ENCODE measurements at regions not wholly inside any gene's neighbourhood (a gene's known extent, or its start where the extent isn't known, plus 50 kb on each side); places are given as distances from the start of the nearest gene placed in this dataset.
"Not testable (repeated sequence)": the region's sequence is repeated elsewhere in the genome, so short reads cannot be mapped to it uniquely, and the experiment has no call there.

- H3K4me1 Mint-ChIP-seq = no peaks in the 10 kb centered on the region
- no peak overlapping the region for H3K4me3 Mint-ChIP-seq
- H3K27ac Mint-ChIP-seq = no peak overlapping the region
- ChIA-PET POLR2A (no interaction called here), CTCF (no interaction called here)
- no peaks in the 10 kb centered on the region for H3K36me3 Mint-ChIP-seq (ENCODE audit: low read depth)
- H3K27me3 Mint-ChIP-seq = no peaks in the 10 kb centered on the region
- no peak for DNase-seq
- H3K9me3 Mint-ChIP-seq = no peaks in the 10 kb centered on the region
These were observed 57.1 kb downstream of the GRIN2B start for GRCh38 chr12:13924286-13924685.

DNA sequence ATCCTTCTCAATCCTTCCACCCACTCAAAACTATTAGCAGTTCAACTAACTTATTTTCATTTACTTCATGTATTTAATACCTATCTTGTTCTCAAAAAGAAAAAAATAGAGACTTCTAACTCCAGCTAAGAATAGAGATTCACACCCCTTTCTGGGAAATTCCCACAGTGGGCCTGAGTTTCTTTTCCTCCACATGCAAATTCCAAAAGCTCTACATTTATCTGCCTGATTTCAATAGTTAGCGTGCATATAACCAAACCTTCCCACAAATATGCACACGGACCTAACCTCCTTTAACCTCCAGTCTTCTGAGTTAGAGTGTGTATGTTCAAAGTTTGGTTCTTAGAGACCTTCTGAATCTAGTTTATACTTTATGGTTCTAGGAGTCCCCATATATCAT lies 62.5 kb downstream of the GRIN2B start:
- H3K27me3 Mint-ChIP-seq = no peaks in the 10 kb centered on the region
- H3K9me3 Mint-ChIP-seq = no peaks in the 10 kb centered on the region
- ChIA-PET CTCF (no interaction called here), POLR2A (no interaction called here)
- no peak overlapping the region for H3K4me3 Mint-ChIP-seq
- no peaks in the 10 kb centered on the region for H3K4me1 Mint-ChIP-seq
- H3K27ac Mint-ChIP-seq = no peak overlapping the region
- no peak for DNase-seq
- H3K36me3 Mint-ChIP-seq (ENCODE audit: low read depth) = no peaks in the 10 kb centered on the region

DNA sequence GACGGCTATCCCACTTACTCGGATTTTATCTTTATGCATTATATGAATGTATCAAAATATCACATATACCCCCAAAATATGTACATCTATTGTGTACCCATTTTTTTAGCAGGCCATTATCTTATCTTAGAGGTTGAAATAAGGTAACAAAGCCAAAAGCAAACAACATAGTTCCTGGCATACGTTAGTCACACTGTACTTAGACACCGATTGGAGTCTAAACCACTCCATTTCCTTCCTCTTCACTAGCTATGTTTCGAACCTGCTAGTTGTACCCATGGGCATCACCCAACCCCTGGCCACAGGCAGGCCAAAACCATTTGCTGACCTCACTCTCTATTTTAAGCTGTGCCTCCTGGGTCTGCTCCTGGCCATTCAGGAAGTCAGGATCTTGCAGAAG lies 66.3 kb downstream of the GRIN2B start:
- no peaks in the 10 kb centered on the region for H3K27me3 Mint-ChIP-seq
- H3K9me3 Mint-ChIP-seq = no peaks in the 10 kb centered on the region
- H3K27ac Mint-ChIP-seq = no peak overlapping the region
- no peaks in the 10 kb centered on the region for H3K4me1 Mint-ChIP-seq
- POLR2A ChIA-PET = no interaction called here
- H3K4me3 Mint-ChIP-seq = no peak overlapping the region
- no peak for DNase-seq
- CTCF ChIA-PET = no interaction called here
- H3K36me3 Mint-ChIP-seq (ENCODE audit: low read depth) = no peaks in the 10 kb centered on the region

DNA sequence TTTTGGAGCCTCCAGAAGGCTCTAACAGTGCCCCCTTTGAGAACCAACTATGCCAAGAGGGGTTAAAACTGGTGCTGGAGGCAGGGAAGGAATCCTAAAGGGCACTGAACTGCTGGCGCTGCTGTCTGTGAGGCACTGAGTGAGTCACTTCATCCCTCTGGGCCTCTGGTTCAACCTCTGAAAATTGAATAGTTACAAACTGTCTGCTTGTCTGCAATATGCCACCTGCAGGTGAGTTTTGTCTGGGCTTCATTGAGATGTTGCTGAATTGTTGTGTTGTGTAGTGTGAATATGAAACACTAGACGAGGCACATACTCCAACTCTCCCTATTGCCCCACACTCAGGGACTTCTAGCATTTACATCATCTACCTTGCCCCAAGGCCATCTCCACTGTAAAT lies 68.0 kb downstream of the GRIN2B start:
- H3K36me3 Mint-ChIP-seq (ENCODE audit: low read depth) = no peaks in the 10 kb centered on the region
- CTCF ChIA-PET = no interaction called here
- POLR2A ChIA-PET = no interaction called here

DNA sequence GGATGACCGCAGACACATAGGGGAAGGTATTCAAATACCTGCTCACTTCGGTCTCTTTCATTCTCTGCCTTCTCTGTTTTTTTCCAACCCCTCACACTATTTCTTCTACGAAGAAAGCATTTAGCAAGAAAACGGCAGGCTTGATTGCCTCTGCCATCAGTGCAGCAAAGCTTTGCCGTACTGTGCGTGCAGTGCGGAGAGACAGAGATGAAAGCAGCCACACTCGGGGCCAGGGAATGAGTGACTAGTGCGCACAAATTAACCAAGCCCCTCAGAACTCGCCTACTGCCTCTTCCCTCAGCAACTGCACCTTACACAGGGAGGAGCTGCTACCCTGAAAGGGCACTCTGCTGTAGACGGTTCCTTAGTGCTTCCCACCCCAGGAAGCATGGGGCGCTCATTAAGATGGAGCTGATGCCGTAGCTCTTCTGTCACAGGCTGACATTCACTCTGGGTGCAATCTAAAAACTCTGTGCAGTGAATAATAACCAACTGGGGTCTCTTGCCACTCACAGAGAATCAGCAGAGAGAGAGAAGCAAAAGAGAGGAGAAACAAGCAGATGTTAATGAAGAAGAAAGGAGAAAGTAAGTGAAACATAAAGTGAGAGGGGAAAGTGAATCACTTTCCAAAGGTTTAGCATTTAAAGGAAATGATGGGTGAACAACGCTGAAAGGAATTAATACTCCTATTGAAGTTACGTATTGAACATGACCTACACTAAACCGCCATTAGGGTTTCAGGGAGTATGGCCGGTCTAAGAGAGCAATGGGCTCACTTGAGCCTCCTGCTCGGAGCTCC lies 69.4 kb downstream of the GRIN2B start:
- H3K9me3 Mint-ChIP-seq = no peaks in the 10 kb centered on the region
- ChIA-PET CTCF (no interaction called here), POLR2A (no interaction called here)
- no peak for DNase-seq
- no peaks in the 10 kb centered on the region for H3K36me3 Mint-ChIP-seq (ENCODE audit: low read depth)
- H3K4me1 Mint-ChIP-seq = no peaks in the 10 kb centered on the region
- H3K4me3 Mint-ChIP-seq = no peak overlapping the region
- no peaks in the 10 kb centered on the region for H3K27me3 Mint-ChIP-seq
- H3K27ac Mint-ChIP-seq = no peak overlapping the region

More for the DNA sequence above, 68.0 kb downstream of the GRIN2B start:
- Mint-ChIP-seq H3K4me3 (no peak overlapping the region), H3K4me1 (no peaks in the 10 kb centered on the region), H3K27ac (no peak overlapping the region), H3K9me3 (no peaks in the 10 kb centered on the region), H3K27me3 (no peaks in the 10 kb centered on the region)
- no peak for DNase-seq

DNA sequence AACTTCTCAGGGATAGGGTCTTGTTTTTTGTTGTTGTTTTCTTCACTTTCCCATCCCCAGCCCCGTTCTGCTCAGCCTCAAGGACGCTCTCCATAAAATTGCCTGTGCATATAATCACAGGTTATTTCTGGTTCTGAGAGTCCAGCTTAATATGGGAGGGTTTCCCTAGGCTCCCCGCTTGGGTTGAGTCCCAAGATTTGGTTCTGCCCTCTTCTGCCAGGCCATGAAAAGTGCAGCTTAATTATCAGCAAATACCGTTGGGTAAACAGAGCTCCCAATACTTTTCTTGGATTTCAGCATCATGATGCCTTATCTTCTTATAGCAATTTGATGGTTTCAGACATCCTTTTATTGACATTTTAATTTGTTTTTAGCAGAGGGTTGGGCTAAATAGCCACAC lies 75.6 kb downstream of the GRIN2B start:
- CTCF ChIA-PET = interaction anchor here (0.9 kb wide), 1 partner anchor 10 kb away, joined by 3 read pairs; no protein-coding TSS in a partner anchor
- no peak overlapping the region for H3K27ac Mint-ChIP-seq
- POLR2A ChIA-PET = no interaction called here

GRCh38 chr12:13900718-13901117 lies 80.7 kb downstream of the GRIN2B start:
- H3K27me3 Mint-ChIP-seq = peaks cover 3% of the 10 kb centered on the region
- ChIA-PET POLR2A (no interaction called here), CTCF (no interaction called here)
- no peak overlapping the region for H3K4me3 Mint-ChIP-seq
- H3K36me3 Mint-ChIP-seq (ENCODE audit: low read depth) = no peaks in the 10 kb centered on the region
- no peaks in the 10 kb centered on the region for H3K4me1 Mint-ChIP-seq
- H3K27ac Mint-ChIP-seq = no peak overlapping the region
- peaks cover 2% of the 10 kb centered on the region for H3K9me3 Mint-ChIP-seq
- DNase-seq = no peak

More for the DNA sequence above, 75.6 kb downstream of the GRIN2B start:
- H3K27me3 Mint-ChIP-seq = no peaks in the 10 kb centered on the region
- H3K9me3 Mint-ChIP-seq = peaks cover 2% of the 10 kb centered on the region
- no peaks in the 10 kb centered on the region for H3K36me3 Mint-ChIP-seq (ENCODE audit: low read depth)
- DNase-seq = no peak
- H3K4me1 Mint-ChIP-seq = no peaks in the 10 kb centered on the region
- H3K4me3 Mint-ChIP-seq = no peak overlapping the region

GRCh38 chr12:13898387-13898786 lies 83.0 kb downstream of the GRIN2B start:
- H3K4me1 Mint-ChIP-seq; H3K36me3 Mint-ChIP-seq (ENCODE audit: low read depth); DNase-seq; CTCF ChIA-PET; H3K27me3 Mint-ChIP-seq; H3K4me3 Mint-ChIP-seq; H3K27ac Mint-ChIP-seq; POLR2A ChIA-PET; H3K9me3 Mint-ChIP-seq: not testable (repeated sequence)

DNA sequence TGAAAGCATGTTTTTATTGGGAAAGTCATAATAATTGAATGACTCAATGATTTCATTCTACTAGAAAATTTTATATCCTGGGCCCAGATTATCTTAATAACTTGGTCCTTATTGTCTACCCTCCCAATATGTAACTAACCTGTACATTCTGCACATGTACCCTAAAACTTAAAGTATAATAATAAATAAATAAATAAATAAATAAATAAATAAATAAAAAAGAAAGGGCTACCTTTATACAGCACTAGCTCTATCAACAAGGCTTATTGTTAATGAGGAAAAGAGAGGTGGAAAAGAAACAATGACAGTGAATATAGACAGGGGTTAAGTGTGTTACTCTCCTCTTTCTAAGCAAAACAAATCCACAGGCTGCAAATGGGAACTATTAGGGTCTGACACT lies 83.6 kb downstream of the GRIN2B start:
- H3K27me3 Mint-ChIP-seq = peaks cover 3% of the 10 kb centered on the region
- no peaks in the 10 kb centered on the region for H3K9me3 Mint-ChIP-seq
- H3K4me3 Mint-ChIP-seq = no peak overlapping the region
- no peak overlapping the region for H3K27ac Mint-ChIP-seq
- H3K36me3 Mint-ChIP-seq (ENCODE audit: low read depth) = no peaks in the 10 kb centered on the region
- ChIA-PET POLR2A (no interaction called here), CTCF (no interaction called here)
- H3K4me1 Mint-ChIP-seq = no peaks in the 10 kb centered on the region
- no peak for DNase-seq

- CTCF ChIA-PET = interaction anchor here (0.9 kb wide), 1 partner anchor 9 kb away, joined by 3 read pairs; no protein-coding TSS in a partner anchor
- no peaks in the 10 kb centered on the region for H3K9me3 Mint-ChIP-seq
- no peaks in the 10 kb centered on the region for H3K36me3 Mint-ChIP-seq (ENCODE audit: low read depth)
- no peaks in the 10 kb centered on the region for H3K4me1 Mint-ChIP-seq
- peaks cover 3% of the 10 kb centered on the region for H3K27me3 Mint-ChIP-seq
- POLR2A ChIA-PET = no interaction called here
- H3K27ac Mint-ChIP-seq = no peak overlapping the region
- no peak for DNase-seq
- no peak overlapping the region for H3K4me3 Mint-ChIP-seq
These were observed 85.3 kb downstream of the GRIN2B start for GRCh38 chr12:13896063-13896626.

GRCh38 chr12:13891902-13892301 lies 89.5 kb downstream of the GRIN2B start:
- DNase-seq = no peak
- Mint-ChIP-seq H3K36me3 (ENCODE audit: low read depth) (no peaks in the 10 kb centered on the region), H3K9me3 (no peaks in the 10 kb centered on the region), H3K27me3 (peaks cover 3% of the 10 kb centered on the region), H3K4me1 (no peaks in the 10 kb centered on the region), H3K27ac (no peak overlapping the region), H3K4me3 (no peak overlapping the region)
- POLR2A ChIA-PET = no interaction called here
- CTCF ChIA-PET = no interaction called here

DNA sequence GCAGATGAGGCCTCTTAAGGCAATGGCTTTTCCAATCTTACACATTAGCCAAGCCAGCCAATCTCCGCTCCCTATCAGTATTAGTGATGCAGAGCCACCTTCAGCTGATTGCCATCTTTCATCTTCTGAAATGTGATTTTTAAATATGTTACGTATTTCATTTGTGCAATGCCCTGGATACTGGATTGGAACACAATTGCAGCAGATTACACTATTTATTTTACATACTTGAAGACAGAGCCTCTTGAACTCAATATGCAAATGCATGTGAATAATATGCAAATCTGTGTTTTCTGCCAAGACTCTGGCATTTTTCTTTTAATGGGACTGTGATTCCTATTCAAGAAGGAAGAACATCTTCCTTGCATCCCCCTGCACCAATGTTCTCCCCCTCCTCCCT lies 90.5 kb downstream of the GRIN2B start:
- Mint-ChIP-seq H3K4me1 (no peaks in the 10 kb centered on the region), H3K4me3 (no peak overlapping the region), H3K27ac (no peak overlapping the region), H3K27me3 (peaks cover under 1% of the 10 kb centered on the region), H3K9me3 (no peaks in the 10 kb centered on the region), H3K36me3 (ENCODE audit: low read depth) (no peaks in the 10 kb centered on the region)
- ChIA-PET CTCF (no interaction called here), POLR2A (no interaction called here)
- no peak for DNase-seq

GRCh38 chr12:13887779-13888388 lies 93.5 kb downstream of the GRIN2B start:
- DNase-seq = no peak
- peaks cover 1% of the 10 kb centered on the region for H3K27me3 Mint-ChIP-seq
- no peak overlapping the region for H3K4me3 Mint-ChIP-seq
- H3K9me3 Mint-ChIP-seq = no peaks in the 10 kb centered on the region
- H3K4me1 Mint-ChIP-seq = no peaks in the 10 kb centered on the region
- ChIA-PET CTCF (no interaction called here), POLR2A (no interaction called here)
- no peaks in the 10 kb centered on the region for H3K36me3 Mint-ChIP-seq (ENCODE audit: low read depth)
- no peak overlapping the region for H3K27ac Mint-ChIP-seq

DNA sequence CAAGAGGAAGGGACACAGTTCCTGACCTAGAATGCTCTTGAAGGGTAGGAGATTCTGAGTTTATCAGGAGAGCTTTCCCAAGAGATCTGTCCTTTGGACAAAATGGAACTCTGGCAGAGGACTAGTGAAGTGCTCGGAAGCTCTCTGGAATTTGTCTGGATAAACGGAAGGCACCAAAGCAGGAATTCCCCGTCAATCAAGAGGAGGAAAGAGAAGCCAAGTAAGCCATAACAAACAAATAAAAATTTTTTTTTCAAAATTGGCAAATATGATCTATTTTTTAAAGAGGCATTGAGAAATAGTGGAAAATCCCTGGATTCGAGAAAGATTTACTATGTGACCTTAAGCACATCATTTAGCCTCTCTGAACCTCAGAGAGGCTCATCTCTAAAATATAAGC lies 99.2 kb downstream of the GRIN2B start:
- H3K36me3 Mint-ChIP-seq (ENCODE audit: low read depth) = no peaks in the 10 kb centered on the region
- DNase-seq = no peak
- ChIA-PET POLR2A (no interaction called here), CTCF (no interaction called here)
- H3K4me3 Mint-ChIP-seq = no peak overlapping the region
- H3K4me1 Mint-ChIP-seq = no peaks in the 10 kb centered on the region
- H3K9me3 Mint-ChIP-seq = no peaks in the 10 kb centered on the region
- peaks cover 1% of the 10 kb centered on the region for H3K27me3 Mint-ChIP-seq
- H3K27ac Mint-ChIP-seq = no peak overlapping the region
